Vagina (tissue), 2 donors: ENCODE measurements at regions not wholly inside any gene's neighbourhood (a gene's known extent, or its start where the extent isn't known, plus 50 kb on each side); places are given as distances from the start of the nearest gene placed in this dataset.
"Not testable (repeated sequence)": the region's sequence is repeated elsewhere in the genome, so short reads cannot be mapped to it uniquely, and the experiment has no call there.

ENCODE experiments used
- CTCF ChIP-seq, 3 experiments: fragments of 450-650 bp in 2 of 3; fragments of 200-600 bp in 1 of 3; sonication (generic) in 1 of 3; IDR thresholded peaks; one replicate each; pipeline ENCODE4 v1.5.1; 2017 to 2019; ENCODE audit warnings: antibody characterized with exemption in 3 of 3, mild to moderate bottlenecking in 2 of 3, moderate library complexity in 2 of 3
- POLR2A ChIP-seq, 2 donors: fragments of 450-650 bp; IDR thresholded peaks; one replicate each; pipeline ENCODE4 v1.6.1; 2017; ENCODE audit warnings: antibody characterized with exemption in 2 of 2, mild to moderate bottlenecking in 2 of 2, moderate library complexity in 2 of 2

- not testable (repeated sequence) for TF ChIP-seq POLR2A, CTCF (IDR thresholded peaks at IDR 0.05)
Measured at GRCh38 chr14:31918289-31918688, 158.8 kb upstream of the ARHGAP5 start.
